CD4-positive, alpha-beta T cell treated with Interleukin-1 beta for 1 hour (primary cell): ENCODE measurements at regions not wholly inside any gene's neighbourhood (a gene's known extent, or its start where the extent isn't known, plus 50 kb on each side); places are given as distances from the start of the nearest gene placed in this dataset.

ENCODE experiments used
- DNase-seq, 2 donors: peaks; one replicate each; pipeline ENCODE4 v3.0.0-alpha.2; 2020 to 2022

- no peak for DNase-seq
Measured at GRCh38 chrX:16451334-16451733, 198.6 kb upstream of the S100G start.

- no peak for DNase-seq
Measured at GRCh38 chrX:16454926-16455325, 195.0 kb upstream of the S100G start.

GRCh38 chrX:16457239-16457638 is 192.7 kb upstream of the S100G start:
- DNase-seq: no peak

GRCh38 chrX:16458208-16458607 is 191.8 kb upstream of the S100G start:
- no peak for DNase-seq

GRCh38 chrX:16459008-16459407 is 190.9 kb upstream of the S100G start:
- DNase-seq: no peak

- no peak for DNase-seq
Measured at GRCh38 chrX:16461968-16462367, 188.0 kb upstream of the S100G start.

- DNase-seq: no peak
Measured at GRCh38 chrX:16462912-16463311, 187.0 kb upstream of the S100G start.

- DNase-seq: no peak
Measured at GRCh38 chrX:16464369-16464768, 185.6 kb upstream of the S100G start.

GRCh38 chrX:16465081-16465876 is 184.7 kb upstream of the S100G start:
- DNase-seq: no peak

GRCh38 chrX:16466640-16467432 is 183.1 kb upstream of the S100G start:
- DNase-seq: no peak

- no peak for DNase-seq
Measured at GRCh38 chrX:16469870-16470269, 180.1 kb upstream of the S100G start.

GRCh38 chrX:16472345-16472744 is 177.6 kb upstream of the S100G start:
- DNase-seq: no peak

- DNase-seq: no peak
Measured at GRCh38 chrX:16474511-16474910, 175.4 kb upstream of the S100G start.

GRCh38 chrX:16476009-16476408 is 173.9 kb upstream of the S100G start:
- DNase-seq: no peak

GRCh38 chrX:16476692-16477091 is 173.3 kb upstream of the S100G start:
- no peak for DNase-seq

GRCh38 chrX:16479206-16479869 is 170.6 kb upstream of the S100G start:
- DNase-seq: no peak

GRCh38 chrX:16480049-16480448 is 169.9 kb upstream of the S100G start:
- DNase-seq: no peak

GRCh38 chrX:16484338-16484737 is 165.6 kb upstream of the S100G start:
- peak; percentile 6 to 45 for DNase-seq

- DNase-seq: no peak
Measured at GRCh38 chrX:16487620-16488385, 162.2 kb upstream of the S100G start.

- no peak for DNase-seq
Measured at GRCh38 chrX:16488959-16489358, 161.0 kb upstream of the S100G start.

GRCh38 chrX:16491461-16491860 is 158.5 kb upstream of the S100G start:
- no peak for DNase-seq

- no peak for DNase-seq
Measured at GRCh38 chrX:16496175-16496574, 153.8 kb upstream of the S100G start.
